ENCODE measurements at regions not wholly inside any gene's neighbourhood (a gene's known extent, or its start where the extent isn't known, plus 50 kb on each side); places are given as distances from the start of the nearest gene placed in this dataset.

- Histone ChIP-seq H3K27me3 (ENCODE audit: insufficient read depth, poor library complexity, severe bottlenecking) (no peaks in the 10 kb centered on the region), H3K27ac (replicated peaks) (no peak overlapping the region), H3K4me3 (replicated peaks; ENCODE audit: insufficient read depth, low read length) (no peak overlapping the region)
- no peak for TF ChIP-seq REST (IDR thresholded peaks at IDR 0.05; ENCODE audit: insufficient replicate concordance, low read depth)
- TF ChIP-seq GABPA (IDR thresholded peaks at IDR 0.05; ENCODE audit: low read depth): no peak
- TF ChIP-seq POLR2AphosphoS5 (IDR thresholded peaks at IDR 0.05; ENCODE audit: low read depth): no peak
- DNase-seq (ENCODE audit: low read depth in 1 of 2, low spot score in 1 of 2): no peak
These were observed 230.3 kb downstream of the AACS start for GRCh38 chr12:125295550-125295949.

- H3K4me3 ChIP-seq (replicated peaks; ENCODE audit: insufficient read depth, low read length): no peak overlapping the region
- DNase-seq (ENCODE audit: low read depth in 1 of 2, low spot score in 1 of 2): no peak
- TF ChIP-seq SPI1 (IDR thresholded peaks at IDR 0.05; ENCODE audit: borderline replicate concordance, low read depth) (no peak), CTCF (IDR thresholded peaks at IDR 0.05; ENCODE audit: insufficient read depth, low read length) (no peak), POLR2AphosphoS5 (IDR thresholded peaks at IDR 0.05; ENCODE audit: low read depth) (no peak), REST (IDR thresholded peaks at IDR 0.05; ENCODE audit: insufficient replicate concordance, low read depth) (no peak)
- H3K27me3 ChIP-seq (ENCODE audit: insufficient read depth, poor library complexity, severe bottlenecking): no peaks in the 10 kb centered on the region
- no peak overlapping the region for H3K27ac ChIP-seq (replicated peaks)
These were observed 231.5 kb downstream of the AACS start for GRCh38 chr12:125296701-125297100.

- no peaks in the 10 kb centered on the region for H3K27me3 ChIP-seq (ENCODE audit: insufficient read depth, poor library complexity, severe bottlenecking)
- TF ChIP-seq SPI1 (IDR thresholded peaks at IDR 0.05; ENCODE audit: borderline replicate concordance, low read depth) (no peak), POLR2AphosphoS5 (IDR thresholded peaks at IDR 0.05; ENCODE audit: low read depth) (no peak), CTCF (IDR thresholded peaks at IDR 0.05; ENCODE audit: insufficient read depth, low read length) (no peak), REST (IDR thresholded peaks at IDR 0.05; ENCODE audit: insufficient replicate concordance, low read depth) (no peak), GABPA (IDR thresholded peaks at IDR 0.05; ENCODE audit: low read depth) (no peak)
- no peak for DNase-seq (ENCODE audit: low read depth in 1 of 2, low spot score in 1 of 2)
- no peak overlapping the region for H3K4me3 ChIP-seq (replicated peaks; ENCODE audit: insufficient read depth, low read length)
- H3K27ac ChIP-seq (replicated peaks): no peak overlapping the region
These were observed 234.6 kb downstream of the AACS start for GRCh38 chr12:125299840-125300239.

- no peak overlapping the region for H3K27ac ChIP-seq (replicated peaks)
- no peak for DNase-seq (ENCODE audit: low read depth in 1 of 2, low spot score in 1 of 2)
- TF ChIP-seq POLR2AphosphoS5 (IDR thresholded peaks at IDR 0.05; ENCODE audit: low read depth) (no peak), CTCF (IDR thresholded peaks at IDR 0.05; ENCODE audit: insufficient read depth, low read length) (no peak), SPI1 (IDR thresholded peaks at IDR 0.05; ENCODE audit: borderline replicate concordance, low read depth) (no peak), REST (IDR thresholded peaks at IDR 0.05; ENCODE audit: insufficient replicate concordance, low read depth) (no peak), GABPA (IDR thresholded peaks at IDR 0.05; ENCODE audit: low read depth) (no peak)
- H3K4me3 ChIP-seq (replicated peaks; ENCODE audit: insufficient read depth, low read length): no peak overlapping the region
- H3K27me3 ChIP-seq (ENCODE audit: insufficient read depth, poor library complexity, severe bottlenecking): no peaks in the 10 kb centered on the region
These were observed 235.0 kb downstream of the AACS start for GRCh38 chr12:125300249-125300648.

Measured in HL-60 (cell line).